ENCODE measurements at regions not wholly inside any gene's neighbourhood (a gene's known extent, or its start where the extent isn't known, plus 50 kb on each side); places are given as distances from the start of the nearest gene placed in this dataset.

DNA sequence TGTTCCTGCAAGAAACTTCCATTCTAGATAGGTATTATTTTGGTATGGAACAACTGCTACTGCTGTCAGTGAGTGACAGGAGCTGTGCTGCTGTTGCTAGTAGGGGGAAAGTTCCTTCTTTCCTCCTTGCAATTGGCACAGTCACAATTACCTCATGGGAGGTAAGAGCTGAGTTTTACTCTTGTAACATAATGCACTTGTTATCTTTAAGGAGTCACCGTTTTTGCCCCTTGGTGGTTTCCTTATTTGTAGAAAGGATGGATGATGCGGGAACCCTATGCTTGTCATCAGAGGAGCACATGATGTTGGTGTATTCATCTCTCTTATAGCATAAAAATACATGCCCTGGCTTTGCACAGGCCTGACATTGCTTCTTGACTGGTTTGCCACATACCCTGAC, 234.7 kb upstream of the NPY start (continued):
- TF ChIP-seq CTCF (IDR thresholded peaks at IDR 0.05 in 2 of 3, conservative IDR thresholded peaks at IDR 0.05 in 1 of 3; ENCODE audit: borderline replicate concordance in 1 of 3, insufficient read depth in 1 of 3, low read depth in 2 of 3, low read length in 2 of 3) (no peak), SP1 (IDR thresholded peaks at IDR 0.05; ENCODE audit: low read depth) (no peak), FOSL1 (IDR thresholded peaks at IDR 0.05; ENCODE audit: low read depth) (no peak), ZFX (IDR thresholded peaks at IDR 0.05) (no peak), SRF (IDR thresholded peaks at IDR 0.05; ENCODE audit: low read depth) (no peak), EZH2phosphoT487 (IDR thresholded peaks at IDR 0.05; ENCODE audit: borderline replicate concordance) (no peak)
- TF ChIP-seq, protein P1, sequence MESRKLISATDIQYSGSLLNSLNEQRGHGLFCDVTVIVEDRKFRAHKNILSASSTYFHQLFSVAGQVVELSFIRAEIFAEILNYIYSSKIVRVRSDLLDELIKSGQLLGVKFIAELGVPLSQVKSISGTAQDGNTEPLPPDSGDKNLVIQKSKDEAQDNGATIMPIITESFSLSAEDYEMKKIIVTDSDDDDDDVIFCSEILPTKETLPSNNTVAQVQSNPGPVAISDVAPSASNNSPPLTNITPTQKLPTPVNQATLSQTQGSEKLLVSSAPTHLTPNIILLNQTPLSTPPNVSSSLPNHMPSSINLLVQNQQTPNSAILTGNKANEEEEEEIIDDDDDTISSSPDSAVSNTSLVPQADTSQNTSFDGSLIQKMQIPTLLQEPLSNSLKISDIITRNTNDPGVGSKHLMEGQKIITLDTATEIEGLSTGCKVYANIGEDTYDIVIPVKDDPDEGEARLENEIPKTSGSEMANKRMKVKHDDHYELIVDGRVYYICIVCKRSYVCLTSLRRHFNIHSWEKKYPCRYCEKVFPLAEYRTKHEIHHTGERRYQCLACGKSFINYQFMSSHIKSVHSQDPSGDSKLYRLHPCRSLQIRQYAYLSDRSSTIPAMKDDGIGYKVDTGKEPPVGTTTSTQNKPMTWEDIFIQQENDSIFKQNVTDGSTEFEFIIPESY (IDR thresholded peaks at IDR 0.05; ENCODE audit: extremely low read depth, insufficient replicate concordance, low read length) = no peak

- Histone ChIP-seq H3K79me2 (ENCODE audit: insufficient read depth, low read length) (no peaks in the 10 kb centered on the region), H3K36me3 (ENCODE audit: control insufficient read depth in 1 of 2, insufficient read depth in 2 of 2, low read length in 2 of 2) (no peaks in the 10 kb centered on the region), H3K27me3 (ENCODE audit: insufficient read depth, low read length) (peaks cover 29% of the 10 kb centered on the region), H3K27ac (ENCODE audit: low read depth, low read length) (no peak overlapping the region), H3K9me2 (ENCODE audit: insufficient read depth) (no peaks in the 10 kb centered on the region), H3K4me1 (ENCODE audit: control insufficient read depth in 1 of 2, insufficient read depth in 2 of 2, low read length in 2 of 2) (no peaks in the 10 kb centered on the region), H2AFZ (ENCODE audit: low read depth, low read length, poor library complexity, severe bottlenecking) (no peak overlapping the region), H3K4me3 (replicated peaks in 1 of 2; ENCODE audit: low read depth in 1 of 2, low read length in 2 of 2) (no peak overlapping the region), H3K9me3 (ENCODE audit: control insufficient read depth in 1 of 2, insufficient read depth in 1 of 2, low read depth in 1 of 2, low read length in 2 of 2) (no peaks in the 10 kb centered on the region), H4K20me1 (ENCODE audit: insufficient read depth) (no peaks in the 10 kb centered on the region), H3K4me2 (ENCODE audit: low read length) (no peak overlapping the region), H3K9ac (ENCODE audit: low read length) (no peak overlapping the region)
- DNase-seq (ENCODE audit: low read depth, low spot score) (no peak), ATAC-seq (no peak)
- intact Hi-C loops (cut with micrococcal nuclease) = no loop called here
- TF ChIP-seq ZFX (IDR thresholded peaks at IDR 0.05) = no peak
- no peak for TF ChIP-seq ELF1 (IDR thresholded peaks at IDR 0.05; ENCODE audit: borderline replicate concordance, low read depth)
- TF ChIP-seq SRF (IDR thresholded peaks at IDR 0.05; ENCODE audit: low read depth) = no peak
- no peak for TF ChIP-seq ZNF274 (IDR thresholded peaks at IDR 0.05; ENCODE audit: low read depth, low read length)
- TF ChIP-seq REST (IDR thresholded peaks at IDR 0.05; ENCODE audit: low read depth) = no peak
- TF ChIP-seq, protein P1 (IDR thresholded peaks at IDR 0.05; ENCODE audit: extremely low read depth, insufficient replicate concordance, low read length) = no peak
- TF ChIP-seq, protein P2, sequence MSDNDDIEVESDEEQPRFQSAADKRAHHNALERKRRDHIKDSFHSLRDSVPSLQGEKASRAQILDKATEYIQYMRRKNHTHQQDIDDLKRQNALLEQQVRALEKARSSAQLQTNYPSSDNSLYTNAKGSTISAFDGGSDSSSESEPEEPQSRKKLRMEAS (IDR thresholded peaks at IDR 0.05) = no peak
- TF ChIP-seq RAD21 (IDR thresholded peaks at IDR 0.05; ENCODE audit: low read depth) = no peak
- no peak for TF ChIP-seq SP1 (IDR thresholded peaks at IDR 0.05; ENCODE audit: low read depth)
- TF ChIP-seq YY1 (IDR thresholded peaks at IDR 0.05; ENCODE audit: extremely low read depth, insufficient replicate concordance, low read depth, low read length) = no peak
- TF ChIP-seq EZH2 (IDR thresholded peaks at IDR 0.05) = no peak
- ChIA-PET RAD21 (ENCODE audit: low non-redundant PET in 1 of 2, low total read pairs in 2 of 2, uncharacterized antibody in 2 of 2, unreplicated experiment in 2 of 2) (no interaction called here), CTCF (no interaction called here), POLR2A (no interaction called here)
- BruUV-seq (replicated peaks) = no TSS peak
These were observed 232.9 kb upstream of the NPY start for GRCh38 chr7:24050991-24051560.
